ENCODE measurements at regions not wholly inside any gene's neighbourhood (a gene's known extent, or its start where the extent isn't known, plus 50 kb on each side); places are given as distances from the start of the nearest gene placed in this dataset.

GRCh38 chr5:142397178-142397577 is 72.4 kb upstream of the SPRY4 start:
- 97% methylated on average over 3 of the region's 3 CpGs for WGBS, 2 experiments (ENCODE audit: insufficient coverage in 2 of 2)
- H3K4me3 ChIP-seq (ENCODE audit: extremely low read depth, insufficient read depth, low read length, poor library complexity, severe bottlenecking) = no peak overlapping the region
- no peaks in the 10 kb centered on the region for H3K4me1 ChIP-seq (ENCODE audit: control insufficient read depth, insufficient read depth, low read length, poor library complexity, severe bottlenecking)
- H3K27ac ChIP-seq (ENCODE audit: low read depth, low read length, severe bottlenecking) = no peak overlapping the region
- peaks cover 12% of the 10 kb centered on the region for H3K9me3 ChIP-seq (ENCODE audit: control insufficient read depth, low read length)
- H3K36me3 ChIP-seq (ENCODE audit: control insufficient read depth, insufficient read depth, low read length) = peaks cover 13% of the 10 kb centered on the region

- Histone ChIP-seq H3K36me3 (ENCODE audit: control insufficient read depth, insufficient read depth, low read length) (peaks cover 13% of the 10 kb centered on the region), H3K9me3 (ENCODE audit: control insufficient read depth, low read length) (peaks cover 12% of the 10 kb centered on the region), H3K27ac (ENCODE audit: low read depth, low read length, severe bottlenecking) (no peak overlapping the region), H3K4me3 (ENCODE audit: extremely low read depth, insufficient read depth, low read length, poor library complexity, severe bottlenecking) (no peak overlapping the region), H3K4me1 (ENCODE audit: control insufficient read depth, insufficient read depth, low read length, poor library complexity, severe bottlenecking) (no peaks in the 10 kb centered on the region)
- whole genome bisulfite sequencing, 2 experiments (ENCODE audit: insufficient coverage in 2 of 2) = 100% methylated on average over 1 of the region's 2 CpGs
These were observed 71.7 kb upstream of the SPRY4 start for GRCh38 chr5:142396436-142397038.

GRCh38 chr5:142395334-142395733 is 70.5 kb upstream of the SPRY4 start:
- peaks cover 12% of the 10 kb centered on the region for H3K9me3 ChIP-seq (ENCODE audit: control insufficient read depth, low read length)
- H3K4me3 ChIP-seq (ENCODE audit: extremely low read depth, insufficient read depth, low read length, poor library complexity, severe bottlenecking) = no peak overlapping the region
- H3K4me1 ChIP-seq (ENCODE audit: control insufficient read depth, insufficient read depth, low read length, poor library complexity, severe bottlenecking) = peaks cover 7% of the 10 kb centered on the region
- WGBS, 2 experiments (ENCODE audit: insufficient coverage in 2 of 2) = 82% methylated on average over 4 of the region's 4 CpGs; no CpG with 5 or more reads in 1 of the 2 experiments
- no peak overlapping the region for H3K27ac ChIP-seq (ENCODE audit: low read depth, low read length, severe bottlenecking)
- H3K36me3 ChIP-seq (ENCODE audit: control insufficient read depth, insufficient read depth, low read length) = peaks cover 13% of the 10 kb centered on the region

GRCh38 chr5:142391058-142391845 is 66.4 kb upstream of the SPRY4 start:
- 81 to 86% methylated on average over 4 to 5 of the region's 8 CpGs for WGBS, 2 experiments (ENCODE audit: insufficient coverage in 2 of 2)
- H3K4me1 ChIP-seq (ENCODE audit: control insufficient read depth, insufficient read depth, low read length, poor library complexity, severe bottlenecking) = peaks cover 24% of the 10 kb centered on the region
- H3K4me3 ChIP-seq (ENCODE audit: extremely low read depth, insufficient read depth, low read length, poor library complexity, severe bottlenecking) = no peak overlapping the region
- peaks cover 9% of the 10 kb centered on the region for H3K36me3 ChIP-seq (ENCODE audit: control insufficient read depth, insufficient read depth, low read length)
- peaks cover 4% of the 10 kb centered on the region for H3K9me3 ChIP-seq (ENCODE audit: control insufficient read depth, low read length)
- H3K27ac ChIP-seq (ENCODE audit: low read depth, low read length, severe bottlenecking) = no peak overlapping the region

- Histone ChIP-seq H3K4me3 (ENCODE audit: extremely low read depth, insufficient read depth, low read length, poor library complexity, severe bottlenecking) (no peak overlapping the region), H3K36me3 (ENCODE audit: control insufficient read depth, insufficient read depth, low read length) (peaks cover 7% of the 10 kb centered on the region), H3K4me1 (ENCODE audit: control insufficient read depth, insufficient read depth, low read length, poor library complexity, severe bottlenecking) (peaks cover 31% of the 10 kb centered on the region), H3K9me3 (ENCODE audit: control insufficient read depth, low read length) (no peaks in the 10 kb centered on the region), H3K27ac (ENCODE audit: low read depth, low read length, severe bottlenecking) (peak overlapping the region; percentile 20)
- WGBS, 2 experiments (ENCODE audit: insufficient coverage in 2 of 2) = 26 to 30% methylated on average over 3 of the region's 3 CpGs
These were observed 65.5 kb upstream of the SPRY4 start for GRCh38 chr5:142390334-142390733.

GRCh38 chr5:142388696-142389095 is 63.9 kb upstream of the SPRY4 start:
- no peaks in the 10 kb centered on the region for H3K36me3 ChIP-seq (ENCODE audit: control insufficient read depth, insufficient read depth, low read length)
- WGBS, 2 experiments (ENCODE audit: insufficient coverage in 2 of 2) = 75 to 100% methylated on average over 1 of the region's 1 CpG
- H3K27ac ChIP-seq (ENCODE audit: low read depth, low read length, severe bottlenecking) = peak overlapping the region; percentile 53

GRCh38 chr5:142387024-142387682 is 62.3 kb upstream of the SPRY4 start:
- no peak overlapping the region for H3K27ac ChIP-seq (ENCODE audit: low read depth, low read length, severe bottlenecking)
- H3K4me1 ChIP-seq (ENCODE audit: control insufficient read depth, insufficient read depth, low read length, poor library complexity, severe bottlenecking) = peaks cover 35% of the 10 kb centered on the region
- H3K4me3 ChIP-seq (ENCODE audit: extremely low read depth, insufficient read depth, low read length, poor library complexity, severe bottlenecking) = no peak overlapping the region
- no peaks in the 10 kb centered on the region for H3K36me3 ChIP-seq (ENCODE audit: control insufficient read depth, insufficient read depth, low read length)
- 83 to 92% methylated on average over 2 of the region's 3 CpGs for WGBS, 2 experiments (ENCODE audit: insufficient coverage in 2 of 2)
- no peaks in the 10 kb centered on the region for H3K9me3 ChIP-seq (ENCODE audit: control insufficient read depth, low read length)

More at GRCh38 chr5:142388696-142389095, 63.9 kb upstream of the SPRY4 start:
- Histone ChIP-seq H3K4me1 (ENCODE audit: control insufficient read depth, insufficient read depth, low read length, poor library complexity, severe bottlenecking) (peaks cover 35% of the 10 kb centered on the region), H3K9me3 (ENCODE audit: control insufficient read depth, low read length) (no peaks in the 10 kb centered on the region), H3K4me3 (ENCODE audit: extremely low read depth, insufficient read depth, low read length, poor library complexity, severe bottlenecking) (no peak overlapping the region)

GRCh38 chr5:142386137-142387023 is 61.6 kb upstream of the SPRY4 start:
- Histone ChIP-seq H3K36me3 (ENCODE audit: control insufficient read depth, insufficient read depth, low read length) (no peaks in the 10 kb centered on the region), H3K9me3 (ENCODE audit: control insufficient read depth, low read length) (no peaks in the 10 kb centered on the region), H3K4me1 (ENCODE audit: control insufficient read depth, insufficient read depth, low read length, poor library complexity, severe bottlenecking) (peaks cover 35% of the 10 kb centered on the region), H3K27ac (ENCODE audit: low read depth, low read length, severe bottlenecking) (no peak overlapping the region), H3K4me3 (ENCODE audit: extremely low read depth, insufficient read depth, low read length, poor library complexity, severe bottlenecking) (no peak overlapping the region)
- WGBS, 2 experiments (ENCODE audit: insufficient coverage in 2 of 2) = 80 to 86% methylated on average over 6 to 8 of the region's 8 CpGs

- Histone ChIP-seq H3K4me3 (ENCODE audit: extremely low read depth, insufficient read depth, low read length, poor library complexity, severe bottlenecking) (no peak overlapping the region), H3K27ac (ENCODE audit: low read depth, low read length, severe bottlenecking) (no peak overlapping the region)
- 72 to 96% methylated on average over 4 of the region's 5 CpGs for WGBS, 2 experiments (ENCODE audit: insufficient coverage in 2 of 2)
These were observed 60.4 kb upstream of the SPRY4 start for GRCh38 chr5:142385194-142385593.

GRCh38 chr5:142384014-142384413 is 59.2 kb upstream of the SPRY4 start:
- WGBS, 2 experiments (ENCODE audit: insufficient coverage in 2 of 2) = 83 to 96% methylated on average over 1 to 2 of the region's 3 CpGs
- Histone ChIP-seq H3K9me3 (ENCODE audit: control insufficient read depth, low read length) (no peaks in the 10 kb centered on the region), H3K4me1 (ENCODE audit: control insufficient read depth, insufficient read depth, low read length, poor library complexity, severe bottlenecking) (peaks cover 19% of the 10 kb centered on the region), H3K36me3 (ENCODE audit: control insufficient read depth, insufficient read depth, low read length) (no peaks in the 10 kb centered on the region), H3K4me3 (ENCODE audit: extremely low read depth, insufficient read depth, low read length, poor library complexity, severe bottlenecking) (no peak overlapping the region), H3K27ac (ENCODE audit: low read depth, low read length, severe bottlenecking) (no peak overlapping the region)

More at GRCh38 chr5:142385194-142385593, 60.4 kb upstream of the SPRY4 start:
- no peaks in the 10 kb centered on the region for H3K36me3 ChIP-seq (ENCODE audit: control insufficient read depth, insufficient read depth, low read length)
- no peaks in the 10 kb centered on the region for H3K9me3 ChIP-seq (ENCODE audit: control insufficient read depth, low read length)
- peaks cover 27% of the 10 kb centered on the region for H3K4me1 ChIP-seq (ENCODE audit: control insufficient read depth, insufficient read depth, low read length, poor library complexity, severe bottlenecking)
